ENCODE measurements at regions not wholly inside any gene's neighbourhood (a gene's known extent, or its start where the extent isn't known, plus 50 kb on each side); places are given as distances from the start of the nearest gene placed in this dataset.

DNA sequence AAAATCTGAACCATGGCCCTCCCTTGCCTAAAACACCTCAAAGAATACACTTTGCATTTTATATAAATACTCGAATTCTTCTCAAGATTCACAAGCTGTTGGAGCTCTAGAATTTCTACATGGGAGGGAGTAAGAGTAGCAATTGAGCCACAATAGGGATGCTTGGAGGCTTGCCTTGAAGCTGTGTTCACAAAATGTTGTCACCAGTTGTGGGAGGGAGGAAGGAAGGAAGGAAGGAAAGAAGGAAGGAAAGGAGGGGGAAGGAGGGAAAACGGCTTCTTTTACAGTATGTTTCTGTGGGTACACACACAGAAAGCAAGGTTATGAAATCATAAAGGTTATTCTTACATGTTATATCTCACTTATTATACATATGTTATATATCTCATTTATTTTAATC, 128.6 kb upstream of the PEG3 start:
- no peak for TF ChIP-seq CTCF (IDR thresholded peaks at IDR 0.05)
- TF ChIP-seq POLR2A (IDR thresholded peaks at IDR 0.05), result no peak

All from body of pancreas (tissue), 4 donors.